HEK293T (cell line): ENCODE measurements at regions not wholly inside any gene's neighbourhood (a gene's known extent, or its start where the extent isn't known, plus 50 kb on each side); places are given as distances from the start of the nearest gene placed in this dataset.
A peak's percentile ranks its signal among the peaks of the same experiment; 100 is the strongest.

Experiments
- CTCF ChIA-PET: fragments of 350-600 bp; formaldehyde crosslinking; extraction: SDS; loops from one replicate; lab custom pipeline; 2021; ENCODE audit warnings: antibody characterized with exemption, inconsistent platforms; lab: Yijun Ruan, JAX
- POLR2A ChIA-PET: fragments of 350-600 bp; formaldehyde crosslinking; extraction: SDS; loops from one replicate; lab custom pipeline; 2020; ENCODE audit warnings: antibody characterized with exemption, inconsistent platforms; lab: Yijun Ruan, JAX
- DNase-seq: peaks from one replicate; pipeline ENCODE4 v3.0.0; 2012; ENCODE audit warnings: mixed read lengths; ENCODE audit errors: extremely low spot score
- ARNT ChIP-seq: fragments of 450-650 bp; IDR thresholded peaks from 2 replicates; pipeline ENCODE4 v1.6.1; 2017; ENCODE audit warnings: mild to moderate bottlenecking
- BHLHE40 ChIP-seq: fragments of 450-650 bp; IDR thresholded peaks from 2 replicates; pipeline ENCODE4 v1.6.1; 2016; ENCODE audit warnings: mild to moderate bottlenecking, moderate library complexity, borderline replicate concordance
- CTBP1 ChIP-seq: fragments of 450-650 bp; IDR thresholded peaks from 2 replicates; pipeline ENCODE4 v1.6.1; 2016; ENCODE audit warnings: borderline replicate concordance
- ELF4 ChIP-seq: fragments of 450-650 bp; IDR thresholded peaks from 2 replicates; pipeline ENCODE4 v1.6.1; 2017; ENCODE audit warnings: antibody characterized with exemption
- FOXA1 ChIP-seq: fragments of 450-650 bp; IDR thresholded peaks from 2 replicates; pipeline ENCODE4 v1.6.1; 2016; ENCODE audit warnings: mild to moderate bottlenecking
- FOXK2 ChIP-seq: fragments of 450-650 bp; IDR thresholded peaks from 2 replicates; pipeline ENCODE4 v1.6.1; 2016; ENCODE audit warnings: mild to moderate bottlenecking
- FOXM1 ChIP-seq: fragments of 450-650 bp; IDR thresholded peaks from 2 replicates; pipeline ENCODE4 v1.6.1; 2017; ENCODE audit warnings: mild to moderate bottlenecking, borderline replicate concordance
- HDGF ChIP-seq: fragments of 450-650 bp; IDR thresholded peaks from 2 replicates; pipeline ENCODE4 v1.6.1; 2017; ENCODE audit warnings: antibody characterized with exemption, borderline replicate concordance
- L3MBTL2 ChIP-seq: fragments of 450-650 bp; conservative IDR thresholded peaks from 2 replicates; pipeline ENCODE4 v1.6.1; 2016; ENCODE audit warnings: mild to moderate bottlenecking
- LEF1 ChIP-seq: fragments of 450-650 bp; IDR thresholded peaks from 2 replicates; pipeline ENCODE4 v1.6.1; 2017; ENCODE audit warnings: mild to moderate bottlenecking, borderline replicate concordance
- NFRKB ChIP-seq: fragments of 450-650 bp; IDR thresholded peaks from 2 replicates; pipeline ENCODE4 v1.6.1; 2016; ENCODE audit warnings: mild to moderate bottlenecking, moderate library complexity
- PKNOX1 ChIP-seq: fragments of 450-650 bp; IDR thresholded peaks from 2 replicates; pipeline ENCODE4 v1.6.1; 2016
- SP1 ChIP-seq: fragments of 450-650 bp; IDR thresholded peaks from 2 replicates; pipeline ENCODE4 v1.6.1; 2017
- SUZ12 ChIP-seq: fragments of 450-650 bp; IDR thresholded peaks from 2 replicates; pipeline ENCODE4 v1.6.1; 2016; ENCODE audit warnings: mild to moderate bottlenecking
- TARDBP ChIP-seq: fragments of 450-650 bp; IDR thresholded peaks from 2 replicates; pipeline ENCODE4 v1.6.1; 2016
- ZNF384 ChIP-seq: fragments of 450-650 bp; IDR thresholded peaks from 2 replicates; pipeline ENCODE4 v1.6.1; 2016

GRCh38 chr6:132088150-132088549, 137.0 kb upstream of the CCN2 start:
- no peak for TF ChIP-seq CTBP1
- TF ChIP-seq PKNOX1: no peak
- no peak for TF ChIP-seq L3MBTL2
- TF ChIP-seq LEF1: no peak
- TF ChIP-seq FOXM1: no peak
- no peak for TF ChIP-seq HDGF
- no peak for TF ChIP-seq SUZ12
- TF ChIP-seq BHLHE40: no peak
- TF ChIP-seq TARDBP: no peak
- no peak for TF ChIP-seq SP1
- TF ChIP-seq NFRKB: no peak
- TF ChIP-seq ZNF384: no peak
- no peak for TF ChIP-seq FOXK2
- POLR2A ChIA-PET: no interaction called here
- CTCF ChIA-PET: interaction anchor here (0.7 kb wide), 1 partner anchor 164 kb away, joined by 3 read pairs; no protein-coding TSS in a partner anchor
- DNase-seq: no peak

- CTCF ChIA-PET: no interaction called here
- TF ChIP-seq PKNOX1 (peak; percentile 20; the same call in 1 of the 2 replicates), ELF4 (no peak)
- POLR2A ChIA-PET: no interaction called here
Observed at GRCh38 chr6:132087391-132087790, 136.2 kb upstream of the CCN2 start.

GRCh38 chr6:132085731-132086130, 134.6 kb upstream of the CCN2 start:
- TF ChIP-seq FOXA1 (no peak), TARDBP (no peak), FOXM1 (no peak), CTBP1 (no peak), ELF4 (no peak), HDGF (no peak)
- ChIA-PET POLR2A (no interaction called here), CTCF (interaction anchor here (0.8 kb wide), 1 partner anchor 1762 kb away, joined by 3 read pairs; no protein-coding TSS in a partner anchor)
- no peak for DNase-seq

More at GRCh38 chr6:132087391-132087790, 136.2 kb upstream of the CCN2 start:
- DNase-seq: no peak

- no peak for DNase-seq
- CTCF ChIA-PET: no interaction called here
- POLR2A ChIA-PET: no interaction called here
- no peak for TF ChIP-seq L3MBTL2
- no peak for TF ChIP-seq SP1
- no peak for TF ChIP-seq FOXK2
- no peak for TF ChIP-seq CTBP1
- no peak for TF ChIP-seq FOXM1
- TF ChIP-seq TARDBP: no peak
- TF ChIP-seq ZNF384: no peak
- no peak for TF ChIP-seq NFRKB
- no peak for TF ChIP-seq LEF1
- no peak for TF ChIP-seq BHLHE40
- TF ChIP-seq ARNT: no peak
- TF ChIP-seq ELF4: no peak
Observed at GRCh38 chr6:132084811-132085509, 133.8 kb upstream of the CCN2 start.

GRCh38 chr6:132082421-132082820, 131.2 kb upstream of the CCN2 start:
- CTCF ChIA-PET: no interaction called here
- POLR2A ChIA-PET: no interaction called here
- no peak for DNase-seq
- TF ChIP-seq FOXA1 (no peak), FOXM1 (no peak), FOXK2 (no peak), BHLHE40 (no peak)

GRCh38 chr6:132081338-132081737, 130.2 kb upstream of the CCN2 start:
- no peak for TF ChIP-seq L3MBTL2
- TF ChIP-seq TARDBP: no peak
- no peak for TF ChIP-seq CTBP1
- TF ChIP-seq HDGF: no peak
- no peak for TF ChIP-seq ELF4
- no peak for TF ChIP-seq PKNOX1
- TF ChIP-seq ARNT: no peak
- no peak for TF ChIP-seq LEF1
- TF ChIP-seq NFRKB: no peak
- TF ChIP-seq FOXK2: no peak
- TF ChIP-seq FOXM1: no peak
- TF ChIP-seq BHLHE40: no peak
- no peak for TF ChIP-seq ZNF384
- TF ChIP-seq SP1: no peak
- TF ChIP-seq SUZ12: no peak
- TF ChIP-seq FOXA1: no peak
- no peak for DNase-seq
- POLR2A ChIA-PET: no interaction called here
- CTCF ChIA-PET: no interaction called here

- POLR2A ChIA-PET: no interaction called here
- DNase-seq: no peak
- CTCF ChIA-PET: no interaction called here
- TF ChIP-seq BHLHE40 (no peak), NFRKB (no peak), SUZ12 (no peak), ELF4 (no peak), L3MBTL2 (no peak), HDGF (no peak), PKNOX1 (no peak), FOXK2 (no peak), FOXM1 (no peak), CTBP1 (no peak), TARDBP (no peak)
Observed at GRCh38 chr6:132079286-132079685, 128.1 kb upstream of the CCN2 start.
